ENCODE measurements at regions not wholly inside any gene's neighbourhood (a gene's known extent, or its start where the extent isn't known, plus 50 kb on each side); places are given as distances from the start of the nearest gene placed in this dataset.

DNA sequence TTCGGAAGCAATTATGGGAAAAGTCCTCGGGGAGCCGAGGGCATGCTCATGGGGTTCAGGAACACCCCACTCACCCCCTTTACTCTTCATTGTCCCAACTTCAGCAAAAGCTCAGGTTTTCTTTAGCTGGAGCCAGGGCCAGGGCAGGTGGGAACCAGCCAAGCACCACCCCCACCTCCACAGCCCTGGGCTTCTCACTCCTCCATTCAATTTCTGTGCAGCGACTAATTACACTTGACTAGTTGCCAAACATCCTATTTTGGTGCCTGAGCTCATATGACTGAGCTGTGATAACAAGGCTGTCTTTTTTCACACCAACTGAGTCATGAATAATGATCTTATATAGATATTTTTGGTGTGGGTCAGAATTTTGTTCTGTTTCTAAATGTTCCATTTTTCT, 257.2 kb upstream of the AJAP1 start:
- Histone ChIP-seq H3K27ac (ENCODE audit: low read length) (no peak overlapping the region), H3K9me3 (ENCODE audit: insufficient read depth, low read length, severe bottlenecking) (no peaks in the 10 kb centered on the region), H3K4me1 (ENCODE audit: insufficient read depth, low read length) (no peaks in the 10 kb centered on the region), H2AFZ (ENCODE audit: low read depth, low read length) (no peak overlapping the region), H3K9ac (ENCODE audit: low read depth, low read length) (no peak overlapping the region), H3K4me3 (ENCODE audit: low read depth in 1 of 2, low read length in 2 of 2) (no peak overlapping the region), H3K36me3 (ENCODE audit: insufficient read depth, low read length) (no peaks in the 10 kb centered on the region), H3K79me2 (ENCODE audit: insufficient read depth, low read length) (no peaks in the 10 kb centered on the region), H3K4me2 (ENCODE audit: insufficient read depth, low read length) (no peak overlapping the region), H4K20me1 (ENCODE audit: insufficient read depth, low read length) (no peaks in the 10 kb centered on the region), H3K27me3 (ENCODE audit: insufficient read depth, low read length, poor library complexity) (no peaks in the 10 kb centered on the region)
- DNase-seq, result no peak
- no peak for TF ChIP-seq EZH2 (IDR thresholded peaks at IDR 0.05; ENCODE audit: borderline replicate concordance, low read depth, low read length, severe bottlenecking)
- TF ChIP-seq, protein P1, sequence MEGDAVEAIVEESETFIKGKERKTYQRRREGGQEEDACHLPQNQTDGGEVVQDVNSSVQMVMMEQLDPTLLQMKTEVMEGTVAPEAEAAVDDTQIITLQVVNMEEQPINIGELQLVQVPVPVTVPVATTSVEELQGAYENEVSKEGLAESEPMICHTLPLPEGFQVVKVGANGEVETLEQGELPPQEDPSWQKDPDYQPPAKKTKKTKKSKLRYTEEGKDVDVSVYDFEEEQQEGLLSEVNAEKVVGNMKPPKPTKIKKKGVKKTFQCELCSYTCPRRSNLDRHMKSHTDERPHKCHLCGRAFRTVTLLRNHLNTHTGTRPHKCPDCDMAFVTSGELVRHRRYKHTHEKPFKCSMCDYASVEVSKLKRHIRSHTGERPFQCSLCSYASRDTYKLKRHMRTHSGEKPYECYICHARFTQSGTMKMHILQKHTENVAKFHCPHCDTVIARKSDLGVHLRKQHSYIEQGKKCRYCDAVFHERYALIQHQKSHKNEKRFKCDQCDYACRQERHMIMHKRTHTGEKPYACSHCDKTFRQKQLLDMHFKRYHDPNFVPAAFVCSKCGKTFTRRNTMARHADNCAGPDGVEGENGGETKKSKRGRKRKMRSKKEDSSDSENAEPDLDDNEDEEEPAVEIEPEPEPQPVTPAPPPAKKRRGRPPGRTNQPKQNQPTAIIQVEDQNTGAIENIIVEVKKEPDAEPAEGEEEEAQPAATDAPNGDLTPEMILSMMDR (IDR thresholded peaks at IDR 0.05; ENCODE audit: borderline replicate concordance, extremely low read depth, low read length, poor library complexity, severe bottlenecking), result no peak
- ATAC-seq (ENCODE audit: insufficient read depth, low read depth), result no peak

DNA sequence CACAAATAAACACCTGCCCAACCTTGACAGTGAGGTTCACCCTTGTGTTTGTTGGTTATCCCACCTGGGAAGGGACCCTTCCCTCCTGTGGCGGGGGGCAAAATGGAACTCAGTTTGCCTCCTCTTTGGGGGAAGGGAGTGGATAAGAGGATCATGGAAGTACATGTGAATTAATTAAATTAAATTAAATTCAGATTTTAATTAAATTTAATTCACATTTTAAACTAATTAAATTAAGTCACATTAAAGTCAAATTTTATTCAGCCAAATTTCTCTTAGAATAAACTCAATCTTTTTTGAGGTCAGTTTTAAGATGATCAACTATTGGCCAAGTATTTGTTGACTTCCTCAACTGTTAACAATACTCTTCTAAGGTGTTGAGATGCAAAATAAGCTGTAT, 252.4 kb upstream of the AJAP1 start:
- DNase-seq, result no peak
- Histone ChIP-seq H3K36me3 (ENCODE audit: insufficient read depth, low read length) (no peaks in the 10 kb centered on the region), H3K4me2 (ENCODE audit: insufficient read depth, low read length) (no peak overlapping the region), H3K4me3 (ENCODE audit: low read depth in 1 of 2, low read length in 2 of 2) (no peak overlapping the region), H3K79me2 (ENCODE audit: insufficient read depth, low read length) (no peaks in the 10 kb centered on the region), H3K9ac (ENCODE audit: low read depth, low read length) (no peak overlapping the region), H2AFZ (ENCODE audit: low read depth, low read length) (no peak overlapping the region), H3K9me3 (ENCODE audit: insufficient read depth, low read length, severe bottlenecking) (no peaks in the 10 kb centered on the region), H3K27me3 (ENCODE audit: insufficient read depth, low read length, poor library complexity) (no peaks in the 10 kb centered on the region), H3K4me1 (ENCODE audit: insufficient read depth, low read length) (no peaks in the 10 kb centered on the region), H3K27ac (ENCODE audit: low read length) (no peak overlapping the region), H4K20me1 (ENCODE audit: insufficient read depth, low read length) (no peaks in the 10 kb centered on the region)
- no peak for ATAC-seq (ENCODE audit: insufficient read depth, low read depth)
- no peak for TF ChIP-seq EZH2 (IDR thresholded peaks at IDR 0.05; ENCODE audit: borderline replicate concordance, low read depth, low read length, severe bottlenecking)
- TF ChIP-seq, protein P1 (IDR thresholded peaks at IDR 0.05; ENCODE audit: borderline replicate concordance, extremely low read depth, low read length, poor library complexity, severe bottlenecking), result no peak

DNA sequence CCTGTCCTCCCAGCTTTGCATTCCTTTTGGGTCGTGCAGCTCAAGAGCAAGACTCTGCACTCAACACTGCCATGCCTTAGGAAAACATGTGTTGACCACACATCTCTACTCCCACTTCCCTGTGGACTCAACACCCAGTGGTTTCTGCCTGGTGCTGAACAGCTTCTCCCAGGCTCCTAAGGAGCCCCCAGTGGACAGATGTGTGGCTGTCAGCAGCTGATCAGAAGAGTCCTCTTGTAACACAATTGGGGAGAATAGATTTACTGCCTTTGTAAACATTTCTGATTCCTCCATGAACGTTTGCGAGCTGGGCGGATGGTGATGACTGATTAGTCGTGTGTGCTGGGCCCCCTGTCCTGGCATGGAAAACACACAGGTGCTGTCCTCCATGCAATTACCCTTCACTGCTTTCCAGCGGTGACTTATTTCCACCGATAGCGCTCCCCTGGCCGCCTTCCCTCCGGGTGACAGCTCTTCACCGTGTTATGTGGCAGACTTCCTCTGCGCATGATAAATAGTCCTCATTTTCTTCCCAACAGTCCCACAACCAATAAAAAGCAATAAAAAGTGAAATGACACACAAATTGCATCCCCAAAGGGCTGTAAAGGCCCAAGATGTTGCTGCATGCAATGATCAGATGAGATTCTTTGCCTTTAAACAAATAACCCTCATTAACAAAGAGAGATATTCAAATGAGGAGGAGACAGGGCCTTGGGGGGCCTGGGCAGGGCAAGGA, 249.4 kb upstream of the AJAP1 start:
- no peaks in the 10 kb centered on the region for H3K9me3 ChIP-seq (ENCODE audit: insufficient read depth, low read length, severe bottlenecking)
- H3K4me2 ChIP-seq (ENCODE audit: insufficient read depth, low read length), result no peak overlapping the region
- H4K20me1 ChIP-seq (ENCODE audit: insufficient read depth, low read length), result no peaks in the 10 kb centered on the region
- no peaks in the 10 kb centered on the region for H3K36me3 ChIP-seq (ENCODE audit: insufficient read depth, low read length)
- no peaks in the 10 kb centered on the region for H3K27me3 ChIP-seq (ENCODE audit: insufficient read depth, low read length, poor library complexity)
- no peak overlapping the region for H3K27ac ChIP-seq (ENCODE audit: low read length)
- no peaks in the 10 kb centered on the region for H3K4me1 ChIP-seq (ENCODE audit: insufficient read depth, low read length)
- DNase-seq, result no peak
- H3K9ac ChIP-seq (ENCODE audit: low read depth, low read length), result no peak overlapping the region
- TF ChIP-seq, protein P1 (IDR thresholded peaks at IDR 0.05; ENCODE audit: borderline replicate concordance, extremely low read depth, low read length, poor library complexity, severe bottlenecking), result no peak
- no peak for TF ChIP-seq EZH2 (IDR thresholded peaks at IDR 0.05; ENCODE audit: borderline replicate concordance, low read depth, low read length, severe bottlenecking)
- no peak overlapping the region for H2AFZ ChIP-seq (ENCODE audit: low read depth, low read length)
- ATAC-seq (ENCODE audit: insufficient read depth, low read depth), result no peak
- no peaks in the 10 kb centered on the region for H3K79me2 ChIP-seq (ENCODE audit: insufficient read depth, low read length)
- no peak overlapping the region for H3K4me3 ChIP-seq (ENCODE audit: low read depth in 1 of 2, low read length in 2 of 2)

Data from DND-41 (cell line).